B cell (primary cell): ENCODE measurements at regions not wholly inside any gene's neighbourhood (a gene's known extent, or its start where the extent isn't known, plus 50 kb on each side); places are given as distances from the start of the nearest gene placed in this dataset.

ENCODE experiments used
- EZH2 ChIP-seq: IDR thresholded peaks from 2 replicates; pipeline ENCODE4 v1.6.1; 2012; ENCODE audit warnings: borderline replicate concordance, low read depth, mild to moderate bottlenecking, moderate library complexity, low read length; ENCODE audit not compliant: insufficient read depth, poor library complexity, severe bottlenecking
- TF ChIP-seq, protein P1 (sequence below): fragments of 200-600 bp; IDR thresholded peaks from one replicate; pipeline ENCODE4 v1.8.0; 2022; ENCODE audit warnings: antibody characterized with exemption, mild to moderate bottlenecking

- TF ChIP-seq, protein P1, sequence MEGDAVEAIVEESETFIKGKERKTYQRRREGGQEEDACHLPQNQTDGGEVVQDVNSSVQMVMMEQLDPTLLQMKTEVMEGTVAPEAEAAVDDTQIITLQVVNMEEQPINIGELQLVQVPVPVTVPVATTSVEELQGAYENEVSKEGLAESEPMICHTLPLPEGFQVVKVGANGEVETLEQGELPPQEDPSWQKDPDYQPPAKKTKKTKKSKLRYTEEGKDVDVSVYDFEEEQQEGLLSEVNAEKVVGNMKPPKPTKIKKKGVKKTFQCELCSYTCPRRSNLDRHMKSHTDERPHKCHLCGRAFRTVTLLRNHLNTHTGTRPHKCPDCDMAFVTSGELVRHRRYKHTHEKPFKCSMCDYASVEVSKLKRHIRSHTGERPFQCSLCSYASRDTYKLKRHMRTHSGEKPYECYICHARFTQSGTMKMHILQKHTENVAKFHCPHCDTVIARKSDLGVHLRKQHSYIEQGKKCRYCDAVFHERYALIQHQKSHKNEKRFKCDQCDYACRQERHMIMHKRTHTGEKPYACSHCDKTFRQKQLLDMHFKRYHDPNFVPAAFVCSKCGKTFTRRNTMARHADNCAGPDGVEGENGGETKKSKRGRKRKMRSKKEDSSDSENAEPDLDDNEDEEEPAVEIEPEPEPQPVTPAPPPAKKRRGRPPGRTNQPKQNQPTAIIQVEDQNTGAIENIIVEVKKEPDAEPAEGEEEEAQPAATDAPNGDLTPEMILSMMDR = no peak
- TF ChIP-seq EZH2 = no peak
Measured at GRCh38 chr11:116446048-116446941, 326.5 kb downstream of the BUD13 start.
